ENCODE measurements at regions not wholly inside any gene's neighbourhood (a gene's known extent, or its start where the extent isn't known, plus 50 kb on each side); places are given as distances from the start of the nearest gene placed in this dataset.

GRCh38 chr10:61845196-61845949, 56.1 kb upstream of the ARID5B start:
- H2BK15ac ChIP-seq (ENCODE audit: low read depth, low read length) = no peak overlapping the region; the same call in 2 of the 3 replicates
- no peak overlapping the region for H3K4me2 ChIP-seq (ENCODE audit: low read depth, low read length)
- H3K4ac ChIP-seq (ENCODE audit: low read depth, low read length) = peak overlapping the region; percentile 16; the same call in 1 of the 2 replicates
- no peak overlapping the region for H2BK120ac ChIP-seq (ENCODE audit: low read depth, low read length)
- intact Hi-C loops (cut with micrococcal nuclease) = no loop called here
- dilution Hi-C loops (cut with HindIII; ENCODE audit: low sequenced_read_pairs, unreplicated experiment) = no loop called here
- no peak overlapping the region for H3K9ac ChIP-seq (ENCODE audit: low read depth, low read length)
- no peak overlapping the region for H2AK5ac ChIP-seq (ENCODE audit: low read depth, low read length)
- no peak for ATAC-seq (ENCODE audit: low read depth)
- H3K79me1 ChIP-seq (ENCODE audit: low read depth in 1 of 2, low read length in 2 of 2) = no peaks in the 10 kb centered on the region
- peaks cover 4% of the 10 kb centered on the region; the same call in 1 of the 2 replicates for H3K9me1 ChIP-seq (ENCODE audit: insufficient read depth, low read length)
- TF ChIP-seq RAD21 (IDR thresholded peaks at IDR 0.05; ENCODE audit: low read length) = no peak
- no peak for TF ChIP-seq RCOR1 (IDR thresholded peaks at IDR 0.05; ENCODE audit: insufficient replicate concordance, low read length)
- no peak for TF ChIP-seq MXI1 (IDR thresholded peaks at IDR 0.05; ENCODE audit: borderline replicate concordance, low read depth, low read length)
- TF ChIP-seq POLR2A (IDR thresholded peaks at IDR 0.05; ENCODE audit: low read depth, low read length) = no peak
- TF ChIP-seq, protein P1, sequence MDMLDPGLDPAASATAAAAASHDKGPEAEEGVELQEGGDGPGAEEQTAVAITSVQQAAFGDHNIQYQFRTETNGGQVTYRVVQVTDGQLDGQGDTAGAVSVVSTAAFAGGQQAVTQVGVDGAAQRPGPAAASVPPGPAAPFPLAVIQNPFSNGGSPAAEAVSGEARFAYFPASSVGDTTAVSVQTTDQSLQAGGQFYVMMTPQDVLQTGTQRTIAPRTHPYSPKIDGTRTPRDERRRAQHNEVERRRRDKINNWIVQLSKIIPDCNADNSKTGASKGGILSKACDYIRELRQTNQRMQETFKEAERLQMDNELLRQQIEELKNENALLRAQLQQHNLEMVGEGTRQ (IDR thresholded peaks at IDR 0.05; ENCODE audit: low read depth, low read length) = no peak
- no peak for TF ChIP-seq CHD1 (IDR thresholded peaks at IDR 0.05; ENCODE audit: low read depth, low read length)
- TF ChIP-seq CEBPB (IDR thresholded peaks at IDR 0.05; ENCODE audit: low read depth, low read length) = no peak
- TF ChIP-seq, protein P2, sequence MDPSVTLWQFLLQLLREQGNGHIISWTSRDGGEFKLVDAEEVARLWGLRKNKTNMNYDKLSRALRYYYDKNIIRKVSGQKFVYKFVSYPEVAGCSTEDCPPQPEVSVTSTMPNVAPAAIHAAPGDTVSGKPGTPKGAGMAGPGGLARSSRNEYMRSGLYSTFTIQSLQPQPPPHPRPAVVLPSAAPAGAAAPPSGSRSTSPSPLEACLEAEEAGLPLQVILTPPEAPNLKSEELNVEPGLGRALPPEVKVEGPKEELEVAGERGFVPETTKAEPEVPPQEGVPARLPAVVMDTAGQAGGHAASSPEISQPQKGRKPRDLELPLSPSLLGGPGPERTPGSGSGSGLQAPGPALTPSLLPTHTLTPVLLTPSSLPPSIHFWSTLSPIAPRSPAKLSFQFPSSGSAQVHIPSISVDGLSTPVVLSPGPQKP (IDR thresholded peaks at IDR 0.05; ENCODE audit: borderline replicate concordance, low read depth, low read length) = no peak
- no peak for TF ChIP-seq FOS (IDR thresholded peaks at IDR 0.05; ENCODE audit: low read depth, low read length)
- TF ChIP-seq MAFK (IDR thresholded peaks at IDR 0.05; ENCODE audit: low read depth, low read length) = no peak
- no peak for TF ChIP-seq MAZ (IDR thresholded peaks at IDR 0.05; ENCODE audit: borderline replicate concordance, low read depth, low read length)
- TF ChIP-seq SMC3 (IDR thresholded peaks at IDR 0.05; ENCODE audit: low read depth, low read length) = no peak
- H3K36me3 ChIP-seq (ENCODE audit: control insufficient read depth, insufficient read depth, low read length) = no peaks in the 10 kb centered on the region
- no peak overlapping the region for H3K23ac ChIP-seq (ENCODE audit: low read depth, low read length)
- CTCF ChIA-PET = no interaction called here
- no peaks in the 10 kb centered on the region for H3K9me3 ChIP-seq (ENCODE audit: control insufficient read depth, insufficient read depth, low read length)
- no peak overlapping the region for H3K27ac ChIP-seq (ENCODE audit: insufficient read depth, low read length)
- no peak overlapping the region for H3K4me3 ChIP-seq (ENCODE audit: insufficient read depth, low read depth, low read length)
- no peak overlapping the region for H2BK5ac ChIP-seq (ENCODE audit: low read depth, low read length, poor library complexity, severe bottlenecking)
- H4K91ac ChIP-seq (ENCODE audit: insufficient read depth, low read depth, low read length) = 0 out of 2 replicates have a peak overlapping the region, but pooled peaks have one; percentile 21
- peak overlapping the region; percentile 34 for H2AFZ ChIP-seq (replicated peaks; ENCODE audit: low read length, poor library complexity)
- no peak overlapping the region for H3K18ac ChIP-seq (ENCODE audit: low read depth, low read length)
- WGBS, 2 experiments (ENCODE audit: extremely low coverage in 2 of 2, insufficient read length in 1 of 2) = no CpG with 5 or more reads among the region's 2 CpGs
- H3K4me1 ChIP-seq (ENCODE audit: control insufficient read depth, insufficient read depth, low read length) = peaks cover 4% of the 10 kb centered on the region
- no peak overlapping the region for H4K8ac ChIP-seq (ENCODE audit: low read depth in 2 of 2, low read length in 2 of 2)
- POLR2A ChIA-PET (ENCODE audit: unreplicated experiment) = interaction anchor here (0.6 kb wide), 1 partner anchor 7 kb away, joined by 3 read pairs; no protein-coding TSS in a partner anchor
- H3K56ac ChIP-seq (ENCODE audit: extremely low read depth, insufficient read depth, low read length) = no peak overlapping the region
- no peak for DNase-seq
- in situ Hi-C loops (cut with MboI; ENCODE audit: low sequenced_read_pairs) = no loop called here
- no peak overlapping the region for H4K5ac ChIP-seq (ENCODE audit: low read depth, low read length)
- peak overlapping the region; percentile 9; the same call in 1 of the 2 replicates for H3K14ac ChIP-seq (replicated peaks; ENCODE audit: low read depth, low read length)
- no peaks in the 10 kb centered on the region for H3K27me3 ChIP-seq (ENCODE audit: control insufficient read depth, insufficient read depth, low read length)
- H4K20me1 ChIP-seq (ENCODE audit: insufficient read depth, low read length) = no peaks in the 10 kb centered on the region
- H2AK9ac ChIP-seq (replicated peaks; ENCODE audit: low read depth, low read length, poor library complexity) = no peak overlapping the region
- BruUV-seq (replicated peaks) = no TSS peak
- 0 out of 2 replicates have a peak overlapping the region, but pooled peaks have one; percentile 15 for H2BK20ac ChIP-seq (ENCODE audit: low read depth, low read length)
